Left ventricle myocardium inferior (tissue), 1 donor: ENCODE measurements at regions not wholly inside any gene's neighbourhood (a gene's known extent, or its start where the extent isn't known, plus 50 kb on each side); places are given as distances from the start of the nearest gene placed in this dataset.

Experiments
- DNase-seq: peaks from one replicate; pipeline ENCODE4 v3.0.0-alpha.2; 2020
- H3K27ac ChIP-seq: fragments of 200-600 bp; replicated peaks from 2 replicates; pipeline ENCODE4 v1.8.0; 2021
- H3K27me3 ChIP-seq: fragments of 200-600 bp; 2 replicates; pipeline ENCODE4 v1.8.0; 2021; ENCODE audit warnings: low read depth
- H3K36me3 ChIP-seq: fragments of 200-600 bp; 2 replicates; pipeline ENCODE4 v1.8.0; 2021
- H3K4me1 ChIP-seq: fragments of 200-600 bp; 2 replicates; pipeline ENCODE4 v1.8.0; 2021
- H3K4me3 ChIP-seq: fragments of 200-600 bp; 2 replicates; pipeline ENCODE4 v1.8.0; 2021; ENCODE audit warnings: mild to moderate bottlenecking, moderate library complexity
- H3K9me3 ChIP-seq: fragments of 200-600 bp; replicated peaks from 2 replicates; pipeline ENCODE4 v1.8.0; 2021
- CTCF ChIP-seq: fragments of 200-600 bp; IDR thresholded peaks from 2 replicates; pipeline ENCODE4 v1.8.0; 2021; ENCODE audit warnings: antibody characterized with exemption, mild to moderate bottlenecking, borderline replicate concordance
- intact Hi-C: fragments of 100-400 bp; cut with micrococcal nuclease; formaldehyde crosslinking; loops from one replicate; pipeline ENCODE4 v1.11.0; 2022
- donor health status: DM: no; HTN: yes; CAD: no; lungs with severe emphysema.

- Histone ChIP-seq H3K27me3 (no peaks in the 10 kb centered on the region), H3K4me1 (no peaks in the 10 kb centered on the region)
- intact Hi-C loops: no loop called here
These were observed 212.7 kb upstream of the PGR start for GRCh38 chr11:101342307-101342706.

GRCh38 chr11:101341578-101341977 lies 212.0 kb upstream of the PGR start:
- no peak overlapping the region for H3K4me3 ChIP-seq
- no peak overlapping the region for H3K27ac ChIP-seq
- intact Hi-C loops: no loop called here
- H3K4me1 ChIP-seq: no peaks in the 10 kb centered on the region
- peaks cover 4% of the 10 kb centered on the region for H3K9me3 ChIP-seq
- DNase-seq: no peak
- no peaks in the 10 kb centered on the region for H3K27me3 ChIP-seq
- no peaks in the 10 kb centered on the region for H3K36me3 ChIP-seq
- TF ChIP-seq CTCF: no peak

More at GRCh38 chr11:101342307-101342706, 212.7 kb upstream of the PGR start:
- Histone ChIP-seq H3K4me3 (no peak overlapping the region), H3K27ac (no peak overlapping the region), H3K9me3 (peaks cover 4% of the 10 kb centered on the region), H3K36me3 (no peaks in the 10 kb centered on the region)
- no peak for TF ChIP-seq CTCF
- no peak for DNase-seq

DNA sequence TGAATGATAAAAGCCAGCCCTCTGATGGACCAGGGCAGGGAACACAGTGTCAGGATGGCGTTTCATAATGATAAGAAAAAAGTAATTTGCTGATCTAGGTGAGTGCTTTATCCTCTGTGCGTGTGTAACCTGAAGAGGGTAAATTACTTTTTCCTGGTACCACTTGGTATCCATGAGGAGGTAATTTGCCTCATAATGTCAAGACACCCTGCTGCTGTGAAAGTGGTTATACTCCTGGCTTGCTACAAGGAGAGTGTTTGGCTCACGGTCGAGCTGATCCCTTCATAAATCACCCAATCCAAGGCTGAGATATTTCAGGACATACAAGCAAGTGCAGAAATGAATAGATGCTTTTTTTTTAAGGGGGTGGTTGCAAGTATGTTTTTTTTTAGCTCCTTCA lies 207.2 kb upstream of the PGR start:
- Histone ChIP-seq H3K36me3 (no peaks in the 10 kb centered on the region), H3K27ac (no peak overlapping the region), H3K4me1 (no peaks in the 10 kb centered on the region), H3K27me3 (no peaks in the 10 kb centered on the region), H3K9me3 (no peaks in the 10 kb centered on the region), H3K4me3 (no peak overlapping the region)
- no peak for TF ChIP-seq CTCF
- DNase-seq: no peak
- intact Hi-C loops: no loop called here

GRCh38 chr11:101336155-101336554 lies 206.5 kb upstream of the PGR start:
- TF ChIP-seq CTCF: no peak
- DNase-seq: no peak
- Histone ChIP-seq H3K4me3 (no peak overlapping the region), H3K9me3 (no peaks in the 10 kb centered on the region), H3K27ac (no peak overlapping the region), H3K36me3 (no peaks in the 10 kb centered on the region), H3K4me1 (no peaks in the 10 kb centered on the region), H3K27me3 (no peaks in the 10 kb centered on the region)
- intact Hi-C loops: no loop called here

GRCh38 chr11:101334581-101334980 lies 205.0 kb upstream of the PGR start:
- Histone ChIP-seq H3K9me3 (no peaks in the 10 kb centered on the region), H3K36me3 (no peaks in the 10 kb centered on the region), H3K4me1 (no peaks in the 10 kb centered on the region), H3K27ac (no peak overlapping the region), H3K27me3 (no peaks in the 10 kb centered on the region), H3K4me3 (no peak overlapping the region)
- no peak for DNase-seq
- intact Hi-C loops: no loop called here
- TF ChIP-seq CTCF: no peak

GRCh38 chr11:101331411-101331810 lies 201.8 kb upstream of the PGR start:
- TF ChIP-seq CTCF: no peak
- no peaks in the 10 kb centered on the region for H3K27me3 ChIP-seq
- no peak overlapping the region for H3K27ac ChIP-seq
- no peaks in the 10 kb centered on the region for H3K4me1 ChIP-seq
- no peak for DNase-seq
- no peaks in the 10 kb centered on the region for H3K9me3 ChIP-seq
- intact Hi-C loops: no loop called here
- no peaks in the 10 kb centered on the region for H3K36me3 ChIP-seq
- H3K4me3 ChIP-seq: no peak overlapping the region
